Gastrocnemius medialis (tissue), 4 donors: ENCODE measurements at regions not wholly inside any gene's neighbourhood (a gene's known extent, or its start where the extent isn't known, plus 50 kb on each side); places are given as distances from the start of the nearest gene placed in this dataset.

ENCODE experiments used
- POLR2A ChIP-seq, 2 donors: fragments of 450-650 bp; IDR thresholded peaks; one replicate each; pipeline ENCODE4 v1.6.1; 2017; ENCODE audit warnings: antibody characterized with exemption in 2 of 2, mild to moderate bottlenecking in 2 of 2, moderate library complexity in 2 of 2
- TF ChIP-seq, protein P1 (sequence below), 5 experiments: fragments of 450-650 bp in 3 of 5; fragments of 200-600 bp in 2 of 5; sonication (generic) in 2 of 5; IDR thresholded peaks in 4 of 5; conservative IDR thresholded peaks in 1 of 5; 1 replicate in 4 of 5; 2 replicates in 1 of 5; pipeline ENCODE4 v1.5.1; 2016 to 2019; ENCODE audit warnings: antibody characterized with exemption in 5 of 5, mild to moderate bottlenecking in 3 of 5, moderate library complexity in 3 of 5

- TF ChIP-seq, protein P1, sequence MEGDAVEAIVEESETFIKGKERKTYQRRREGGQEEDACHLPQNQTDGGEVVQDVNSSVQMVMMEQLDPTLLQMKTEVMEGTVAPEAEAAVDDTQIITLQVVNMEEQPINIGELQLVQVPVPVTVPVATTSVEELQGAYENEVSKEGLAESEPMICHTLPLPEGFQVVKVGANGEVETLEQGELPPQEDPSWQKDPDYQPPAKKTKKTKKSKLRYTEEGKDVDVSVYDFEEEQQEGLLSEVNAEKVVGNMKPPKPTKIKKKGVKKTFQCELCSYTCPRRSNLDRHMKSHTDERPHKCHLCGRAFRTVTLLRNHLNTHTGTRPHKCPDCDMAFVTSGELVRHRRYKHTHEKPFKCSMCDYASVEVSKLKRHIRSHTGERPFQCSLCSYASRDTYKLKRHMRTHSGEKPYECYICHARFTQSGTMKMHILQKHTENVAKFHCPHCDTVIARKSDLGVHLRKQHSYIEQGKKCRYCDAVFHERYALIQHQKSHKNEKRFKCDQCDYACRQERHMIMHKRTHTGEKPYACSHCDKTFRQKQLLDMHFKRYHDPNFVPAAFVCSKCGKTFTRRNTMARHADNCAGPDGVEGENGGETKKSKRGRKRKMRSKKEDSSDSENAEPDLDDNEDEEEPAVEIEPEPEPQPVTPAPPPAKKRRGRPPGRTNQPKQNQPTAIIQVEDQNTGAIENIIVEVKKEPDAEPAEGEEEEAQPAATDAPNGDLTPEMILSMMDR (IDR thresholded peaks at IDR 0.05 in 4 of 5, conservative IDR thresholded peaks at IDR 0.05 in 1 of 5): no peak
- no peak for TF ChIP-seq POLR2A (IDR thresholded peaks at IDR 0.05)
Measured at GRCh38 chr10:28928484-28928883, 251.2 kb downstream of the BAMBI start.
